ENCODE measurements at regions not wholly inside any gene's neighbourhood (a gene's known extent, or its start where the extent isn't known, plus 50 kb on each side); places are given as distances from the start of the nearest gene placed in this dataset.

GRCh38 chr16:17676171-17676570 is 205.4 kb upstream of the XYLT1 start:
- no peak for DNase-seq (ENCODE audit: low read depth)
- Histone ChIP-seq H3K27me3 (ENCODE audit: control insufficient read depth, insufficient read depth, low read length) (no peaks in the 10 kb centered on the region), H3K36me3 (ENCODE audit: control insufficient read depth, insufficient read depth, low read length) (no peaks in the 10 kb centered on the region), H3K4me3 (ENCODE audit: low read depth, low read length) (no peak overlapping the region)
- POLR2A ChIA-PET, result no interaction called here
- CTCF ChIA-PET, result no interaction called here
- TF ChIP-seq CTCF (IDR thresholded peaks at IDR 0.05; ENCODE audit: insufficient read depth, low read depth, low read length), result no peak

GRCh38 chr16:17668386-17668785 is 197.6 kb upstream of the XYLT1 start:
- no peaks in the 10 kb centered on the region for H3K27me3 ChIP-seq (ENCODE audit: control insufficient read depth, insufficient read depth, low read length)
- TF ChIP-seq CTCF (IDR thresholded peaks at IDR 0.05; ENCODE audit: insufficient read depth, low read depth, low read length), result no peak
- CTCF ChIA-PET, result interaction anchor here (0.5 to 0.6 kb wide), 2 partner anchors 14 to 36 kb away, joined by 3 read pairs; no protein-coding TSS in a partner anchor

GRCh38 chr16:17666293-17666692 is 195.5 kb upstream of the XYLT1 start:
- Histone ChIP-seq H3K36me3 (ENCODE audit: control insufficient read depth, insufficient read depth, low read length) (no peaks in the 10 kb centered on the region), H3K4me3 (ENCODE audit: low read depth, low read length) (no peak overlapping the region), H3K27me3 (ENCODE audit: control insufficient read depth, insufficient read depth, low read length) (no peaks in the 10 kb centered on the region)
- ChIA-PET CTCF (interaction anchor here (1.1 kb wide), 1 partner anchor 15 kb away, joined by 4 read pairs; no protein-coding TSS in a partner anchor), POLR2A (no interaction called here)
- TF ChIP-seq CTCF (IDR thresholded peaks at IDR 0.05; ENCODE audit: insufficient read depth, low read depth, low read length), result no peak
- no peak for DNase-seq (ENCODE audit: low read depth)

More at GRCh38 chr16:17668386-17668785, 197.6 kb upstream of the XYLT1 start:
- POLR2A ChIA-PET, result no interaction called here
- no peak overlapping the region for H3K4me3 ChIP-seq (ENCODE audit: low read depth, low read length)
- DNase-seq (ENCODE audit: low read depth), result no peak
- H3K36me3 ChIP-seq (ENCODE audit: control insufficient read depth, insufficient read depth, low read length), result no peaks in the 10 kb centered on the region

GRCh38 chr16:17658881-17659280 is 188.1 kb upstream of the XYLT1 start:
- Histone ChIP-seq H3K36me3 (ENCODE audit: control insufficient read depth, insufficient read depth, low read length) (no peaks in the 10 kb centered on the region), H3K27me3 (ENCODE audit: control insufficient read depth, insufficient read depth, low read length) (peaks cover 2% of the 10 kb centered on the region; the same call in 1 of the 2 replicates), H3K4me3 (ENCODE audit: low read depth, low read length) (no peak overlapping the region)
- ChIA-PET POLR2A (no interaction called here), CTCF (interaction anchor here (0.6 kb wide), 1 partner anchor 492 kb away, joined by 6 read pairs; no protein-coding TSS in a partner anchor)
- TF ChIP-seq CTCF (IDR thresholded peaks at IDR 0.05; ENCODE audit: insufficient read depth, low read depth, low read length), result no peak
- DNase-seq (ENCODE audit: low read depth), result peak; percentile 9

- CTCF ChIA-PET, result no interaction called here
- DNase-seq (ENCODE audit: low read depth), result no peak
These were observed 186.3 kb upstream of the XYLT1 start for GRCh38 chr16:17657045-17657444.

More at GRCh38 chr16:17657045-17657444, 186.3 kb upstream of the XYLT1 start:
- POLR2A ChIA-PET, result no interaction called here
- no peak for TF ChIP-seq CTCF (IDR thresholded peaks at IDR 0.05; ENCODE audit: insufficient read depth, low read depth, low read length)
- Histone ChIP-seq H3K4me3 (ENCODE audit: low read depth, low read length) (no peak overlapping the region), H3K36me3 (ENCODE audit: control insufficient read depth, insufficient read depth, low read length) (no peaks in the 10 kb centered on the region), H3K27me3 (ENCODE audit: control insufficient read depth, insufficient read depth, low read length) (peaks cover 2% of the 10 kb centered on the region; the same call in 1 of the 2 replicates)
